ENCODE measurements at regions not wholly inside any gene's neighbourhood (a gene's known extent, or its start where the extent isn't known, plus 50 kb on each side); places are given as distances from the start of the nearest gene placed in this dataset.

DNA sequence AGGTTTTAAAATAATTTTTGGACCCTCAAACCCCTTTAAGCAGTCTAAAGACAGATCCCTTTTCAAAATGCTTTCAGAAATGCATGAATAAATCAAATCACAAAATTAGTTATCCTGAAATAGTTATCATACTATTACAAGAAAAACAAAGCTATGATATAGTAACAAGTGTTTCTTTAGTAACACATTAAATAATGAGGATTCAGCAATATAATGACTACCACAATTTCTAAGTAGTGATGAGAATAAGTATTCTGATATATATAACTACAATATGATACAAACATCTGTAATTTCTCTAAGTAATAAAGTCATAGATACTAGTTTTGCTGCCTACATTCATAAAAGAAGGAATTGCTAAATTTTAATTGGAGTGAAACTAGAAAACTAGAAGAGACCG, 53.0 kb upstream of the TMEM168 start:
- TF ChIP-seq CTCF (IDR thresholded peaks at IDR 0.05) = no peak
- TF ChIP-seq POLR2A (IDR thresholded peaks at IDR 0.05) = no peak
